ENCODE measurements at regions not wholly inside any gene's neighbourhood (a gene's known extent, or its start where the extent isn't known, plus 50 kb on each side); places are given as distances from the start of the nearest gene placed in this dataset.

GRCh38 chr6:21856844-21857243 is 263.3 kb downstream of the SOX4 start:
- Histone ChIP-seq H3K4me2 (ENCODE audit: low read length) (no peak overlapping the region), H2AFZ (ENCODE audit: low read length) (no peak overlapping the region), H3K27ac (ENCODE audit: low read depth, low read length, poor library complexity, severe bottlenecking) (no peak overlapping the region), H3K4me3 (ENCODE audit: low read depth, low read length, poor library complexity, severe bottlenecking) (no peak overlapping the region), H3K4me1 (ENCODE audit: insufficient read depth, low read length, poor library complexity, severe bottlenecking) (no peaks in the 10 kb centered on the region), H3K36me3 (ENCODE audit: insufficient read depth, low read length) (no peaks in the 10 kb centered on the region), H3K9me2 (ENCODE audit: insufficient read depth, low read length) (no peaks in the 10 kb centered on the region), H3K9me3 (ENCODE audit: low read length) (no peaks in the 10 kb centered on the region), H4K20me1 (ENCODE audit: insufficient read depth, low read length) (no peaks in the 10 kb centered on the region), H3K79me2 (ENCODE audit: insufficient read depth, low read depth, low read length) (no peaks in the 10 kb centered on the region)
- intact Hi-C loops (cut with micrococcal nuclease; ENCODE audit: unreplicated experiment) = no loop called here
- TF ChIP-seq, protein P1, sequence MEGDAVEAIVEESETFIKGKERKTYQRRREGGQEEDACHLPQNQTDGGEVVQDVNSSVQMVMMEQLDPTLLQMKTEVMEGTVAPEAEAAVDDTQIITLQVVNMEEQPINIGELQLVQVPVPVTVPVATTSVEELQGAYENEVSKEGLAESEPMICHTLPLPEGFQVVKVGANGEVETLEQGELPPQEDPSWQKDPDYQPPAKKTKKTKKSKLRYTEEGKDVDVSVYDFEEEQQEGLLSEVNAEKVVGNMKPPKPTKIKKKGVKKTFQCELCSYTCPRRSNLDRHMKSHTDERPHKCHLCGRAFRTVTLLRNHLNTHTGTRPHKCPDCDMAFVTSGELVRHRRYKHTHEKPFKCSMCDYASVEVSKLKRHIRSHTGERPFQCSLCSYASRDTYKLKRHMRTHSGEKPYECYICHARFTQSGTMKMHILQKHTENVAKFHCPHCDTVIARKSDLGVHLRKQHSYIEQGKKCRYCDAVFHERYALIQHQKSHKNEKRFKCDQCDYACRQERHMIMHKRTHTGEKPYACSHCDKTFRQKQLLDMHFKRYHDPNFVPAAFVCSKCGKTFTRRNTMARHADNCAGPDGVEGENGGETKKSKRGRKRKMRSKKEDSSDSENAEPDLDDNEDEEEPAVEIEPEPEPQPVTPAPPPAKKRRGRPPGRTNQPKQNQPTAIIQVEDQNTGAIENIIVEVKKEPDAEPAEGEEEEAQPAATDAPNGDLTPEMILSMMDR (conservative IDR thresholded peaks at IDR 0.05; ENCODE audit: low read length) = no peak
- no peak for TF ChIP-seq EZH2phosphoT487 (IDR thresholded peaks at IDR 0.05; ENCODE audit: borderline replicate concordance, low read depth, low read length)
- BruUV-seq (replicated peaks) = no TSS peak
- ChIA-PET CTCF (ENCODE audit: unreplicated experiment) (no interaction called here), POLR2A (interaction anchor here (0.8 kb wide), 1 partner anchor 36 kb away, joined by 3 read pairs; no protein-coding TSS in a partner anchor)
- no peak for DNase-seq (ENCODE audit: low spot score)

GRCh38 chr6:21858076-21858475 is 264.5 kb downstream of the SOX4 start:
- intact Hi-C loops (cut with micrococcal nuclease; ENCODE audit: unreplicated experiment) = no loop called here
- no peaks in the 10 kb centered on the region for H3K79me2 ChIP-seq (ENCODE audit: insufficient read depth, low read depth, low read length)

GRCh38 chr6:21859193-21859735 is 265.7 kb downstream of the SOX4 start:
- Histone ChIP-seq H3K9me2 (ENCODE audit: insufficient read depth, low read length) (no peaks in the 10 kb centered on the region), H3K4me3 (ENCODE audit: low read depth, low read length, poor library complexity, severe bottlenecking) (no peak overlapping the region), H4K20me1 (ENCODE audit: insufficient read depth, low read length) (no peaks in the 10 kb centered on the region), H2AFZ (ENCODE audit: low read length) (no peak overlapping the region), H3K4me1 (ENCODE audit: insufficient read depth, low read length, poor library complexity, severe bottlenecking) (no peaks in the 10 kb centered on the region), H3K27ac (ENCODE audit: low read depth, low read length, poor library complexity, severe bottlenecking) (no peak overlapping the region), H3K4me2 (ENCODE audit: low read length) (no peak overlapping the region), H3K36me3 (ENCODE audit: insufficient read depth, low read length) (no peaks in the 10 kb centered on the region), H3K9me3 (ENCODE audit: low read length) (no peaks in the 10 kb centered on the region), H3K79me2 (ENCODE audit: insufficient read depth, low read depth, low read length) (no peaks in the 10 kb centered on the region)
- intact Hi-C loops (cut with micrococcal nuclease; ENCODE audit: unreplicated experiment) = no loop called here
- BruUV-seq (replicated peaks) = no TSS peak
- TF ChIP-seq EZH2phosphoT487 (IDR thresholded peaks at IDR 0.05; ENCODE audit: borderline replicate concordance, low read depth, low read length) = no peak
- POLR2A ChIA-PET = no interaction called here
- no peak for DNase-seq (ENCODE audit: low spot score)
- CTCF ChIA-PET (ENCODE audit: unreplicated experiment) = no interaction called here

More at GRCh38 chr6:21858076-21858475, 264.5 kb downstream of the SOX4 start:
- no peaks in the 10 kb centered on the region for H3K9me2 ChIP-seq (ENCODE audit: insufficient read depth, low read length)
- no peak overlapping the region for H3K27ac ChIP-seq (ENCODE audit: low read depth, low read length, poor library complexity, severe bottlenecking)
- H3K4me2 ChIP-seq (ENCODE audit: low read length) = no peak overlapping the region
- no peaks in the 10 kb centered on the region for H3K9me3 ChIP-seq (ENCODE audit: low read length)
- no peak for TF ChIP-seq EZH2phosphoT487 (IDR thresholded peaks at IDR 0.05; ENCODE audit: borderline replicate concordance, low read depth, low read length)
- TF ChIP-seq, protein P1 (conservative IDR thresholded peaks at IDR 0.05; ENCODE audit: low read length) = no peak
- no peaks in the 10 kb centered on the region for H3K4me1 ChIP-seq (ENCODE audit: insufficient read depth, low read length, poor library complexity, severe bottlenecking)
- H4K20me1 ChIP-seq (ENCODE audit: insufficient read depth, low read length) = no peaks in the 10 kb centered on the region
- no peaks in the 10 kb centered on the region for H3K36me3 ChIP-seq (ENCODE audit: insufficient read depth, low read length)
- no TSS peak for BruUV-seq (replicated peaks)
- CTCF ChIA-PET (ENCODE audit: unreplicated experiment) = no interaction called here
- POLR2A ChIA-PET = no interaction called here
- DNase-seq (ENCODE audit: low spot score) = no peak
- no peak overlapping the region for H3K4me3 ChIP-seq (ENCODE audit: low read depth, low read length, poor library complexity, severe bottlenecking)
- no peak overlapping the region for H2AFZ ChIP-seq (ENCODE audit: low read length)
